Sigmoid colon (tissue), 6 donors: ENCODE measurements at regions not wholly inside any gene's neighbourhood (a gene's known extent, or its start where the extent isn't known, plus 50 kb on each side); places are given as distances from the start of the nearest gene placed in this dataset.

Source experiments
- DNase-seq: peaks from one replicate; pipeline ENCODE4 v3.0.0-alpha.2; 2019
- H3K27ac ChIP-seq, 4 donors: fragments of 200-600 bp; sonication (generic); one replicate each; pipeline ENCODE4 v1.5.1; 2016 to 2019; ENCODE audit warnings: mild to moderate bottlenecking in 1 of 4
- H3K27me3 ChIP-seq, 3 donors: fragments of 200-600 bp; sonication (generic); one replicate each; pipeline ENCODE4 v1.5.1; 2019; ENCODE audit warnings: mild to moderate bottlenecking in 1 of 3
- H3K36me3 ChIP-seq, 4 donors: fragments of 200-600 bp; sonication (generic); one replicate each; pipeline ENCODE4 v1.5.1; 2016 to 2019
- H3K4me1 ChIP-seq, 4 donors: fragments of 200-600 bp; sonication (generic); one replicate each; pipeline ENCODE4 v1.5.1; 2017 to 2019
- H3K4me3 ChIP-seq, 4 donors: fragments of 200-600 bp; sonication (generic); one replicate each; pipeline ENCODE4 v1.5.1; 2017 to 2019; ENCODE audit warnings: mild to moderate bottlenecking in 2 of 4, moderate library complexity in 1 of 4
- H3K9me3 ChIP-seq, 4 donors: fragments of 200-600 bp in 3 of 4; sonication (generic) in 3 of 4; one replicate each; pipeline versions ENCODE4 v1.5.1 to v1.6.1; 2013 to 2019
- CTCF ChIP-seq, 4 experiments: fragments of 450-650 bp in 3 of 4; fragments of 200-600 bp in 1 of 4; IDR thresholded peaks; one replicate each; pipeline ENCODE4 v1.5.1; 2016 to 2019; ENCODE audit warnings: antibody characterized with exemption in 4 of 4, mild to moderate bottlenecking in 3 of 4, moderate library complexity in 2 of 4
- EP300 ChIP-seq, 4 donors: sonication (generic); formaldehyde crosslinking; IDR thresholded peaks; one replicate each; pipeline ENCODE4 v1.6.1; 2017; ENCODE audit warnings: antibody characterized with exemption in 4 of 4
- POLR2A ChIP-seq, 2 donors: fragments of 450-650 bp; IDR thresholded peaks; one replicate each; pipeline ENCODE4 v1.6.1; 2016; ENCODE audit warnings: antibody characterized with exemption in 2 of 2, mild to moderate bottlenecking in 2 of 2, moderate library complexity in 2 of 2
- POLR2AphosphoS5 ChIP-seq, 4 donors: sonication (generic); formaldehyde crosslinking; IDR thresholded peaks; one replicate each; pipeline ENCODE4 v1.6.1; 2017; ENCODE audit warnings: antibody characterized with exemption in 4 of 4
- WGBS, 2 donors: extraction: QIAGEN DNeasy Blood & Tissue Kit; methylation state at CpG; one replicate each; pipeline ENCODE4 v1.1.7; 2013; 5-methylcytosine and 5-hydroxymethylcytosine counted together
- intact Hi-C: fragments of 100-400 bp; cut with DNase I; formaldehyde crosslinking; loops from one replicate; pipeline ENCODE4 v1.15.1; 2023
- donor health status: healthy with polysubstance abuse.
- donor health status: healthy.

GRCh38 chr4:97396605-97397004 lies 746.7 kb downstream of the STPG2 start:
- DNase-seq: no peak
- Histone ChIP-seq H3K27me3 (no peaks in the 10 kb centered on the region), H3K9me3 (no peaks in the 10 kb centered on the region), H3K36me3 (no peaks in the 10 kb centered on the region), H3K27ac (no peak overlapping the region), H3K4me1 (no peaks in the 10 kb centered on the region), H3K4me3 (no peak overlapping the region)
- TF ChIP-seq CTCF (IDR thresholded peaks at IDR 0.05) (no peak), POLR2AphosphoS5 (IDR thresholded peaks at IDR 0.05) (no peak), EP300 (IDR thresholded peaks at IDR 0.05) (no peak), POLR2A (IDR thresholded peaks at IDR 0.05) (no peak)
- 68 to 76% methylated on average over 1 of the region's 1 CpG for WGBS, 2 donors
- intact Hi-C loops: no loop called here

- WGBS, 2 donors: 74 to 77% methylated on average over 5 of the region's 5 CpGs
- Histone ChIP-seq H3K36me3 (no peaks in the 10 kb centered on the region), H3K27ac (no peak overlapping the region), H3K9me3 (no peaks in the 10 kb centered on the region), H3K27me3 (no peaks in the 10 kb centered on the region), H3K4me3 (no peak overlapping the region), H3K4me1 (no peaks in the 10 kb centered on the region)
- DNase-seq: no peak
- TF ChIP-seq POLR2AphosphoS5 (IDR thresholded peaks at IDR 0.05): no peak
- no peak for TF ChIP-seq CTCF (IDR thresholded peaks at IDR 0.05)
- no peak for TF ChIP-seq POLR2A (IDR thresholded peaks at IDR 0.05)
- TF ChIP-seq EP300 (IDR thresholded peaks at IDR 0.05): no peak
- intact Hi-C loops: no loop called here
Measured at GRCh38 chr4:97404876-97405523, 738.3 kb downstream of the STPG2 start.

- no peak overlapping the region for H3K27ac ChIP-seq
- H3K27me3 ChIP-seq: no peaks in the 10 kb centered on the region
- H3K4me3 ChIP-seq: no peak overlapping the region
- 87 to 92% methylated on average over 3 of the region's 3 CpGs for WGBS, 2 donors
- H3K4me1 ChIP-seq: no peaks in the 10 kb centered on the region
- no peak for DNase-seq
- H3K9me3 ChIP-seq: peaks cover 0 to 6% (median 4%) of the 10 kb centered on the region in 4 donors
- TF ChIP-seq EP300 (IDR thresholded peaks at IDR 0.05) (no peak), CTCF (IDR thresholded peaks at IDR 0.05) (no peak), POLR2A (IDR thresholded peaks at IDR 0.05) (no peak), POLR2AphosphoS5 (IDR thresholded peaks at IDR 0.05) (no peak)
- intact Hi-C loops: no loop called here
- no peaks in the 10 kb centered on the region for H3K36me3 ChIP-seq
Measured at GRCh38 chr4:97411356-97411755, 731.9 kb downstream of the STPG2 start.

GRCh38 chr4:97412331-97412730 lies 730.9 kb downstream of the STPG2 start:
- intact Hi-C loops: no loop called here
- H3K9me3 ChIP-seq: peaks cover 0 to 6% (median 4%) of the 10 kb centered on the region in 4 donors
- H3K36me3 ChIP-seq: no peaks in the 10 kb centered on the region
- H3K27ac ChIP-seq: no peak overlapping the region
- no peak for DNase-seq
- no peaks in the 10 kb centered on the region for H3K27me3 ChIP-seq
- H3K4me1 ChIP-seq: no peaks in the 10 kb centered on the region
- TF ChIP-seq POLR2AphosphoS5 (IDR thresholded peaks at IDR 0.05) (no peak), POLR2A (IDR thresholded peaks at IDR 0.05) (no peak), EP300 (IDR thresholded peaks at IDR 0.05) (no peak), CTCF (IDR thresholded peaks at IDR 0.05) (no peak)
- no peak overlapping the region for H3K4me3 ChIP-seq
- WGBS, 2 donors: 83 to 92% methylated on average over 1 of the region's 1 CpG

GRCh38 chr4:97414161-97414560 lies 729.1 kb downstream of the STPG2 start:
- peaks cover 0 to 10% (median 4%) of the 10 kb centered on the region in 4 donors for H3K9me3 ChIP-seq
- H3K4me3 ChIP-seq: no peak overlapping the region
- DNase-seq: no peak
- H3K36me3 ChIP-seq: no peaks in the 10 kb centered on the region
- no peaks in the 10 kb centered on the region for H3K4me1 ChIP-seq
- TF ChIP-seq POLR2A (IDR thresholded peaks at IDR 0.05): no peak
- no peak for TF ChIP-seq CTCF (IDR thresholded peaks at IDR 0.05)
- TF ChIP-seq EP300 (IDR thresholded peaks at IDR 0.05): no peak
- TF ChIP-seq POLR2AphosphoS5 (IDR thresholded peaks at IDR 0.05): no peak
- intact Hi-C loops: no loop called here
- no peaks in the 10 kb centered on the region for H3K27me3 ChIP-seq
- 85 to 90% methylated on average over 4 of the region's 4 CpGs for WGBS, 2 donors
- no peak overlapping the region for H3K27ac ChIP-seq
